Suprapubic skin (tissue), 4 donors: ENCODE measurements at regions not wholly inside any gene's neighbourhood (a gene's known extent, or its start where the extent isn't known, plus 50 kb on each side); places are given as distances from the start of the nearest gene placed in this dataset.

Experiments used
- DNase-seq, 2 donors: peaks; one replicate each; pipeline ENCODE4 v3.0.0-alpha.2; 2019; ENCODE audit warnings: low spot score in 2 of 2
- H3K27ac ChIP-seq: fragments of 200-600 bp; sonication (generic); one replicate; pipeline ENCODE4 v1.5.1; 2019
- H3K27me3 ChIP-seq: fragments of 200-600 bp; sonication (generic); one replicate; pipeline ENCODE4 v1.5.1; 2019
- H3K36me3 ChIP-seq: fragments of 200-600 bp; sonication (generic); one replicate; pipeline ENCODE4 v1.5.1; 2019
- H3K4me1 ChIP-seq: fragments of 200-600 bp; sonication (generic); one replicate; pipeline ENCODE4 v1.5.1; 2019
- H3K4me3 ChIP-seq: fragments of 200-600 bp; sonication (generic); one replicate; pipeline ENCODE4 v1.5.1; 2019; ENCODE audit warnings: mild to moderate bottlenecking
- H3K9me3 ChIP-seq: fragments of 200-600 bp; sonication (generic); one replicate; pipeline ENCODE4 v1.5.1; 2019
- EP300 ChIP-seq: sonication (generic); formaldehyde crosslinking; IDR thresholded peaks from one replicate; pipeline ENCODE4 v1.6.1; 2017; ENCODE audit warnings: antibody characterized with exemption
- POLR2A ChIP-seq, 2 donors: fragments of 450-650 bp; IDR thresholded peaks; one replicate each; pipeline ENCODE4 v1.6.1; 2017; ENCODE audit warnings: antibody characterized with exemption in 2 of 2, mild to moderate bottlenecking in 2 of 2, moderate library complexity in 2 of 2
- POLR2AphosphoS5 ChIP-seq, 3 donors: sonication (generic); formaldehyde crosslinking; IDR thresholded peaks; one replicate each; pipeline ENCODE4 v1.6.1; 2017; ENCODE audit warnings: antibody characterized with exemption in 3 of 3
- WGBS: methylation state at CpG from one replicate; pipeline ENCODE4 v1.1.5; 2018; 5-methylcytosine and 5-hydroxymethylcytosine counted together
- TF ChIP-seq, protein P1 (sequence below), 2 donors: fragments of 200-600 bp in 1 of 2; fragments of 450-650 bp in 1 of 2; sonication (generic) in 1 of 2; IDR thresholded peaks; one replicate each; pipeline ENCODE4 v1.5.1; 2016 to 2019; ENCODE audit warnings: antibody characterized with exemption in 2 of 2, mild to moderate bottlenecking in 1 of 2, moderate library complexity in 1 of 2

DNA sequence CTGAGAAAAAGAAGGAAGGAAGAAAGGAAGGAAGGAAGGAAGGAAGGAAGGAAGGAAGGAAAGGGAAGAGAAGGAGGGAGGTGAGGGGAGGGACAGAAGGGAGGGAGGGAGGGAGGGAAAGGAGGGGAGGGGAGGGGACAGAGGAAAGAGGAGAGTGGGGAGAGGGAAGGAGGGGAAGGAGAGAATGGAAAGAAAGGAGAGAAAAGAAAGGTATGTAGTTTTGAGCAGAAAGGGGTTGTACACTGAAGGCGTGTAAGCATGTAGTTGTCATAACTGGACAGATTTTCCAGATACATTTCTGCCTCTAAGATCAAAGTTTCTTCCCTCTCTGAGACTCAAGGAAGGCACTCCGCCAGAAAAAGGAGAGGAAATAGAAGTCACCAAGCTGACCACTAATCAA, 113.4 kb upstream of the KBTBD8 start:
- DNase-seq = no peak
- no peak for TF ChIP-seq POLR2AphosphoS5 (IDR thresholded peaks at IDR 0.05)
- no peak for TF ChIP-seq POLR2A (IDR thresholded peaks at IDR 0.05)
- TF ChIP-seq, protein P1, sequence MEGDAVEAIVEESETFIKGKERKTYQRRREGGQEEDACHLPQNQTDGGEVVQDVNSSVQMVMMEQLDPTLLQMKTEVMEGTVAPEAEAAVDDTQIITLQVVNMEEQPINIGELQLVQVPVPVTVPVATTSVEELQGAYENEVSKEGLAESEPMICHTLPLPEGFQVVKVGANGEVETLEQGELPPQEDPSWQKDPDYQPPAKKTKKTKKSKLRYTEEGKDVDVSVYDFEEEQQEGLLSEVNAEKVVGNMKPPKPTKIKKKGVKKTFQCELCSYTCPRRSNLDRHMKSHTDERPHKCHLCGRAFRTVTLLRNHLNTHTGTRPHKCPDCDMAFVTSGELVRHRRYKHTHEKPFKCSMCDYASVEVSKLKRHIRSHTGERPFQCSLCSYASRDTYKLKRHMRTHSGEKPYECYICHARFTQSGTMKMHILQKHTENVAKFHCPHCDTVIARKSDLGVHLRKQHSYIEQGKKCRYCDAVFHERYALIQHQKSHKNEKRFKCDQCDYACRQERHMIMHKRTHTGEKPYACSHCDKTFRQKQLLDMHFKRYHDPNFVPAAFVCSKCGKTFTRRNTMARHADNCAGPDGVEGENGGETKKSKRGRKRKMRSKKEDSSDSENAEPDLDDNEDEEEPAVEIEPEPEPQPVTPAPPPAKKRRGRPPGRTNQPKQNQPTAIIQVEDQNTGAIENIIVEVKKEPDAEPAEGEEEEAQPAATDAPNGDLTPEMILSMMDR (IDR thresholded peaks at IDR 0.05) = no peak
- no peak for TF ChIP-seq EP300
- Histone ChIP-seq H3K36me3 (no peaks in the 10 kb centered on the region), H3K4me3 (no peak overlapping the region), H3K27ac (no peak overlapping the region), H3K9me3 (no peaks in the 10 kb centered on the region), H3K4me1 (no peaks in the 10 kb centered on the region), H3K27me3 (no peaks in the 10 kb centered on the region)
- 90% methylated on average over 2 of the region's 2 CpGs for WGBS

DNA sequence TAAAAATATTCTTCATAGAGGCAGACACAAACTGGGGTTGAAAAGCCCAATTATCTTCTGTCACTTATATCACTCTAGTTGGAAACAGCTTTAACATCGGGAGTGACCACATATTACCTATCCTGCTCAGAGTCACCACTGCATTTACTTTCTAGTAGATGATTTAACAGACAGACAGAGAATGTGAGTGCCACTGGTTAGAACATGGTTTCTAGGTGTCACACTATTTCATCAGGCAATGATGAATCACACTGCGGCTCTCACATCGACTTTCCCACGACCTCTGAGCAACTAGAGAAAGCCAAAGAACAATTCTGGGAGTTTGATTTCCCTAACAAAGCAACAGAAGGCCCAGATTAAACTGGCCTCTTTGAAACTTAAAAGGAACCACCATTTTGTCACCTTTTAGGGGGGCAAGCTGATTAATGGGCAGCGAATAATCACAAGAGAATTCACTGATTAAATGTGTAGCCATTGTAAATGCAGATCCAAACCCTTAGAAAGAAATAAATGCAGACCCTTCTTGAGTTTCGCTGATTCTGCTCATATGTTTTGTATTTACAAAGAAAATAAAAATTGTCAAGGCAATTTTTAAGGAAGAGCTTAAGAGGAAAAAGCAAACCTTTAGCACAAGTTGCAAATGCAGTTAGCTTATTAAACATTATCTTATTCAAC, 112.6 kb upstream of the KBTBD8 start:
- no peak for DNase-seq
- H3K36me3 ChIP-seq = no peaks in the 10 kb centered on the region
- TF ChIP-seq EP300 = no peak
- TF ChIP-seq POLR2AphosphoS5 (IDR thresholded peaks at IDR 0.05) = no peak
- TF ChIP-seq, protein P1 (IDR thresholded peaks at IDR 0.05) = no peak
- 65% methylated on average over 6 of the region's 6 CpGs for WGBS
- H3K4me1 ChIP-seq = no peaks in the 10 kb centered on the region
- H3K27me3 ChIP-seq = no peaks in the 10 kb centered on the region
- no peak overlapping the region for H3K4me3 ChIP-seq
- H3K27ac ChIP-seq = no peak overlapping the region
- H3K9me3 ChIP-seq = no peaks in the 10 kb centered on the region

DNA sequence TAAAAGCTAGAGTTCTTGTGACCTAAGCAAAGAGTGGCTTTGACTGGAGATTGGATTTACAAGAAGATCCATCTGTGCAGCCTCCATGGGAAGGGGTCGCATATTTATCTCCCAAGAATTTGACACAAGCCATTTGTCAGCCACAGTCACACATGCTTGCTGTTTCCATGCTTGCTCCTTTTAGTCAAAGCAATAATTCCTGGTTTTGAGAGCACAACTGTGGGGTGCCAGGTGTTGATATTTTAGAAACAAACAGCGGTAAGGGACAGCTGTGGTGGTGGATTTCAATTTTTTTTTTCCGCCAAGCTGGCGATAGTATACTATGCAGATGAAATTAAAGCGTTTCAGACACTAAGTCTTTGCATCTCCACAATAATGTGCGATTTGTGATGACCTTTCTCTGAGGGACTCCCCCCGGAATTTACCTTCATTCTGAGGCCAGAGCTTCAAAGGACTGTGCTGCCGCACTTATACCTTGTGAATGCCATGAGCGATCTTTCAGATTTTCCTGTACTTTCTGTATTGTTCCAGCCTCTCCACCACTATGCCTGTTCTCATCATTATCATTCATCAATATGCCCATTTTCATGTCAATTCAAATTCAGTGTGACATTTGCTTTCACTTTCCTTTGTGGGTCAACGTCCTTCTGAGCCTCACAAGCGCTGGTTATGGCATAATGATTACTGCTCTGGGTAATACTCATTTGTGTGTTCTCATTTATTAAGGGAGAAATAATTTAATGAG, 108.2 kb upstream of the KBTBD8 start:
- no peak for DNase-seq
- 77% methylated on average over 11 of the region's 11 CpGs for WGBS
- Histone ChIP-seq H3K36me3 (no peaks in the 10 kb centered on the region), H3K27me3 (no peaks in the 10 kb centered on the region), H3K9me3 (no peaks in the 10 kb centered on the region), H3K4me3 (no peak overlapping the region), H3K27ac (no peak overlapping the region), H3K4me1 (no peaks in the 10 kb centered on the region)
- no peak for TF ChIP-seq POLR2A (IDR thresholded peaks at IDR 0.05)
- TF ChIP-seq, protein P1 (IDR thresholded peaks at IDR 0.05) = no peak
- no peak for TF ChIP-seq POLR2AphosphoS5 (IDR thresholded peaks at IDR 0.05)
- no peak for TF ChIP-seq EP300

DNA sequence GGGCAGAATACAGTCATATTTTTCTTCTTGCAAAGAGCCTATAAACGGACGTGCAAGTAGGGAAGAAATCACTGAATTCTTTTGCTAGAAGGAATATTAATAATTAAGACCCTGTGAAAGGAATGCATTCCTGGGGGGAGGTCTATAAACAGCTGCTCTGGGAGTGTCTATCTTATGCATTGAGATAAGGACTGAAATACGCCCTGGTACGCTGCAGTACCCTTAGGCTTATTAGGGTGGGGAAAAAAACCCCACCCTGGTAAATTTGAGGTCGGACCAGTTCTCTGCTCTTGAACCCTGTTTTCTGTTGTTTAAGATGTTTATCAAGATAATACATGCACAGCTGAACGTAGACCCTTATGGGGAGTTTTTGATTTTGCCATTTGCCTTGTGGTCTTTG, 100.0 kb upstream of the KBTBD8 start:
- TF ChIP-seq, protein P1 (IDR thresholded peaks at IDR 0.05) = no peak
- TF ChIP-seq POLR2A (IDR thresholded peaks at IDR 0.05) (no peak), EP300 (no peak), POLR2AphosphoS5 (IDR thresholded peaks at IDR 0.05) (no peak)
- H3K9me3 ChIP-seq = no peaks in the 10 kb centered on the region
- WGBS = 72% methylated on average over 6 of the region's 6 CpGs
- no peak overlapping the region for H3K27ac ChIP-seq
- H3K4me3 ChIP-seq = no peak overlapping the region
- no peak for DNase-seq
- no peaks in the 10 kb centered on the region for H3K36me3 ChIP-seq
- H3K27me3 ChIP-seq = no peaks in the 10 kb centered on the region
- H3K4me1 ChIP-seq = no peaks in the 10 kb centered on the region

DNA sequence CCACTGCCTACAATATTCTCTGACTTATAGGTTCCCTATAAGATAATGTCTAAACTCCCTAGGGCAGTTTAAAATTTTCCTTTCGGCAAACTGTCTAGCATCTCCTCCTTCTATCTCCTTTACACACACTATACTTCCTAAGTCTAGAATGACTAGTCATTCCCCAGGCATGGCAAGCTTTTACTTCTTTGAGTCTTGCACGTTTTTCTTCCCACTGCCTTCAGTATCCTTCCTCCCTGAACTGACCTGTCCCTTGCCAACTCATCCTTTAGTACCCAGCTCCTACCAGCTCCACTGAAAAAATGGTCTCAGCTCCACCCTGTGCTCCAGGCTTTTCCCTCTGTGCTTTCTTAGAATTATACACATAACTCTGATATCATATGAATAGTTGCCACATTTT, 93.8 kb upstream of the KBTBD8 start:
- 44% methylated on average over 2 of the region's 2 CpGs for WGBS
- no peak overlapping the region for H3K4me3 ChIP-seq
- peaks cover 10% of the 10 kb centered on the region for H3K27me3 ChIP-seq
- no peak for DNase-seq
- TF ChIP-seq POLR2A (IDR thresholded peaks at IDR 0.05) = no peak
- TF ChIP-seq, protein P1 (IDR thresholded peaks at IDR 0.05) = no peak
- no peak for TF ChIP-seq POLR2AphosphoS5 (IDR thresholded peaks at IDR 0.05)
- no peak for TF ChIP-seq EP300
- H3K4me1 ChIP-seq = no peaks in the 10 kb centered on the region
- H3K27ac ChIP-seq = no peak overlapping the region
- H3K36me3 ChIP-seq = no peaks in the 10 kb centered on the region
- no peaks in the 10 kb centered on the region for H3K9me3 ChIP-seq
